ENCODE measurements at regions not wholly inside any gene's neighbourhood (a gene's known extent, or its start where the extent isn't known, plus 50 kb on each side); places are given as distances from the start of the nearest gene placed in this dataset.

DNA sequence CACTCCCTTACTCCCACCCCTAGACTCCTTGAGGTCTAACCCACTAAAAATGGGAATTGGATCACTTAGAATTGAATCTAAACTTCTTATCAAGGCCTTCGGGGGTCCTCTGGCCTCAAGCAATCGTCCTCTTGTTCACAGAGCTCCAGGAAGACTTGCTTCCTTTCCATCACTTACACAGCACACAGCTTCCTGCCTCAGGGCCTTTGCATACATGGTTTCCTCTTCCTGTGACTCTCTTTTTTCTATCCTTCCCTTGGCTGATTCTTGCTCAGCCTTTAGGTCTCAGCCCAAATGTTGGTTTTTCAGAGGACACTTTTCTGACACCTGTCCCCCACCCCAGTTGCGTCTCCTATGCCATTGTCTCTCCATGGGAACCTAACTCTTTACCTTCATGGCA is 50.0 kb upstream of the ALDH1B1 start:
- Histone ChIP-seq H3K4me1 (no peaks in the 10 kb centered on the region), H3K9me3 (no peaks in the 10 kb centered on the region), H3K27me3 (no peaks in the 10 kb centered on the region), H3K4me3 (no peak overlapping the region), H3K27ac (no peak overlapping the region), H3K36me3 (no peaks in the 10 kb centered on the region)
- no peak for TF ChIP-seq POLR2A (IDR thresholded peaks at IDR 0.05)
- TF ChIP-seq, protein P1, sequence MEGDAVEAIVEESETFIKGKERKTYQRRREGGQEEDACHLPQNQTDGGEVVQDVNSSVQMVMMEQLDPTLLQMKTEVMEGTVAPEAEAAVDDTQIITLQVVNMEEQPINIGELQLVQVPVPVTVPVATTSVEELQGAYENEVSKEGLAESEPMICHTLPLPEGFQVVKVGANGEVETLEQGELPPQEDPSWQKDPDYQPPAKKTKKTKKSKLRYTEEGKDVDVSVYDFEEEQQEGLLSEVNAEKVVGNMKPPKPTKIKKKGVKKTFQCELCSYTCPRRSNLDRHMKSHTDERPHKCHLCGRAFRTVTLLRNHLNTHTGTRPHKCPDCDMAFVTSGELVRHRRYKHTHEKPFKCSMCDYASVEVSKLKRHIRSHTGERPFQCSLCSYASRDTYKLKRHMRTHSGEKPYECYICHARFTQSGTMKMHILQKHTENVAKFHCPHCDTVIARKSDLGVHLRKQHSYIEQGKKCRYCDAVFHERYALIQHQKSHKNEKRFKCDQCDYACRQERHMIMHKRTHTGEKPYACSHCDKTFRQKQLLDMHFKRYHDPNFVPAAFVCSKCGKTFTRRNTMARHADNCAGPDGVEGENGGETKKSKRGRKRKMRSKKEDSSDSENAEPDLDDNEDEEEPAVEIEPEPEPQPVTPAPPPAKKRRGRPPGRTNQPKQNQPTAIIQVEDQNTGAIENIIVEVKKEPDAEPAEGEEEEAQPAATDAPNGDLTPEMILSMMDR (IDR thresholded peaks at IDR 0.05), result no peak
- DNase-seq, result no peak

DNA sequence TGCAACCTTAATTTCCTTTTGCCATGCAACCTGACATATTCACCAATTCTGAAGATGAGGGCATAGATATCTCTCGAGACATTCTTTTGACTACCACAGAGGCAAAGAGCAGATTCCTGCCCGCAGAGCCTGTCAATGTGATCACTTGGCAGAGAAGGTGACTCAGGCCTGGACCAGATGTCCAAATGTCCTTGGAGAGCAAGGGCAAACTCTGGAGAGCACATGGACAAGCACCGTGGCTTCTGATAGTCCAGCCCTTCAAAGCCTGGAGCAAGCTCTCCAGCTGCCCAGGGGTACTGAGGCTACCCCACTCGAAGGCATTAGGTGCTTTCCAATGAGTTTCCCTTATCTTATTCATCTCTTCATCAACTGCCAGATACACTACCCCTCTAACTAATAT is 50.4 kb upstream of the ALDH1B1 start:
- no peak overlapping the region for H3K4me3 ChIP-seq
- H3K27ac ChIP-seq, result no peak overlapping the region
- DNase-seq, result no peak
- H3K4me1 ChIP-seq, result no peaks in the 10 kb centered on the region
- no peaks in the 10 kb centered on the region for H3K9me3 ChIP-seq
- H3K27me3 ChIP-seq, result no peaks in the 10 kb centered on the region
- H3K36me3 ChIP-seq, result no peaks in the 10 kb centered on the region
- TF ChIP-seq, protein P1 (IDR thresholded peaks at IDR 0.05), result no peak
- no peak for TF ChIP-seq POLR2A (IDR thresholded peaks at IDR 0.05)

DNA sequence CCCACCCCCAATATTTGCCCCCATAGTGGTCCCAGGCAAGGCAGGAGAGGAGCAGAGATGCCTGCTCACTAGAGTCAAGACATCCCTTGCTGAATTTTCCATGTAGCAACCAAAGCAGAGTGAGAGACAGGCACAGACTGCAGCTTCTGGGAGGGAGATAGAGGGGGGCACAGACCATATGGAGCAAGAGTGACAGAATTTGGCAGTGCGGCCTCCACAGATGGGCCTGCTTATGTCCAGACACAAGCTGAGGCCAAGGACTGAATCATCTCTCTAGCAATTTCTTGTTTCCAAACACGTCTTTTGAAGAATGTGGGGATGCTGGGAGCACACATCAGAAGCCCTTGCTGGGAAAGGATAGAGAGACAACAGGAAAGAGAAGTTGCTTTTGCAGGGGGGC is 53.0 kb upstream of the ALDH1B1 start:
- Histone ChIP-seq H3K9me3 (no peaks in the 10 kb centered on the region), H3K27me3 (no peaks in the 10 kb centered on the region), H3K36me3 (no peaks in the 10 kb centered on the region), H3K4me1 (no peaks in the 10 kb centered on the region), H3K4me3 (no peak overlapping the region), H3K27ac (peak overlapping the region in 1 of 4 donors; percentile 25)
- peak in 1 of 3 donors; percentile 45 for DNase-seq
- TF ChIP-seq, protein P1 (IDR thresholded peaks at IDR 0.05), result no peak
- no peak for TF ChIP-seq POLR2A (IDR thresholded peaks at IDR 0.05)

DNA sequence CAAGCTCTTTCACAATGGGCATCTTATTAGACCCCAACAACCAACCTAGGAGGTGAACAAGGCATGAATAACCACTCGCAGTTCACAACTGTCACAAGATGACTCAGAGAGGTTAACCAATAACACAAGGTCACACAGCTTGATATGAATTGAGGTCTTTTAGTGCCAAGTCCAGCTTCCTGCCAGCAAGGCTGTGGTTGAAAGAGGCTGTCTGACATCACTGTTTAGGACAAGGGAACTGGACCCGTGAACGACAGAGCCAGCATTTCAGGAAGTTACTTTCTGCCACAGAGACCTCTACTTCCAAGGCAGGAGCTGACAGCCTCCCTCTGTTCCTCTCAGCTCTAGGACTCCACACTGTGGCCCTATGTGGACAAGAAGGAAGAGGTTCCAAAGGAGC is 53.4 kb upstream of the ALDH1B1 start:
- H3K27ac ChIP-seq, result peak overlapping the region in 1 of 4 donors; percentile 25
- H3K27me3 ChIP-seq, result no peaks in the 10 kb centered on the region
- DNase-seq, result peak in 1 of 3 donors; percentile 27
- H3K9me3 ChIP-seq, result no peaks in the 10 kb centered on the region
- no peaks in the 10 kb centered on the region for H3K36me3 ChIP-seq
- H3K4me3 ChIP-seq, result no peak overlapping the region
- TF ChIP-seq POLR2A (IDR thresholded peaks at IDR 0.05), result no peak
- TF ChIP-seq, protein P1 (IDR thresholded peaks at IDR 0.05), result no peak
- no peaks in the 10 kb centered on the region for H3K4me1 ChIP-seq

DNA sequence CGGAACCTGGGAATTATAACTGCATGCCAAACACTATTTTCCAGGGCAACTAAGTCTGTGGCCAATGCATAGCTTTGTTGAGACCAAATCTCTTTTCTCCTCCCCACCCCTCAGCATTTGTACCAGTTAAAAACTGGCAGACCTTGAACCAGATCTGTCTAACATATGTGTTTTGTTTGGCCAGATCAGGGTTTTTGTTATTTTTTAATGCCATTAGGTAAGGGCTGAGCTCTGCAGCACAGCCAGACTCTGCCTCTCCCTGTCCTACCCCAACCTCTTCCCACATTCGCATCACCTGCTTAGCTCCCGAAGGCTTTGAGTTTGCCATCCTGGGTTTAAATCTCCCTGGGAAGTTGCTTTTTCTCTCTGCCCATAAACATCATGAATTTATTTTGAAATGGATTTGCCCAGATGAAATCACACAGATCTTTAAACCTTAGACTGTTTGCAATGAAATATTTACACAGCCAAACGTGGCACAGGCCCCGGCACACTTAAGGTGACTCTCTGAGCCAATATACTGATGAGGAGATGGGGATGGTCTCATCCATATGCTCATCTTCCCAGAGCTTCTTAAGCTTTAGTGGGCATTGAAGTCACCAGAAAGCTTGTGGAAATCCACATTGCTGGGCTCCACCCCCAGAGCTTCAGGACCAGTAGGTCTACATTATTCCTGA is 54.0 kb upstream of the ALDH1B1 start:
- DNase-seq, result no peak

More for the DNA sequence above, 54.0 kb upstream of the ALDH1B1 start:
- H3K36me3 ChIP-seq, result no peaks in the 10 kb centered on the region
- no peak overlapping the region for H3K4me3 ChIP-seq
- no peaks in the 10 kb centered on the region for H3K4me1 ChIP-seq
- H3K9me3 ChIP-seq, result no peaks in the 10 kb centered on the region
- no peak for TF ChIP-seq POLR2A (IDR thresholded peaks at IDR 0.05)
- TF ChIP-seq, protein P1 (IDR thresholded peaks at IDR 0.05), result no peak
- H3K27me3 ChIP-seq, result no peaks in the 10 kb centered on the region
- peak overlapping the region in 1 of 4 donors; percentile 0 for H3K27ac ChIP-seq
